Adrenal gland (tissue), 5 donors: ENCODE measurements at regions not wholly inside any gene's neighbourhood (a gene's known extent, or its start where the extent isn't known, plus 50 kb on each side); places are given as distances from the start of the nearest gene placed in this dataset.

Experiments used
- CTCF ChIP-seq, 6 experiments: fragments of 450-650 bp in 4 of 6; fragments of 200-600 bp in 2 of 6; sonication (generic) in 1 of 6; IDR thresholded peaks; 1 replicate in 5 of 6; 2 replicates in 1 of 6; pipeline versions ENCODE4 v1.5.1 to v1.8.0; 2016 to 2021; ENCODE audit warnings: antibody characterized with exemption in 6 of 6, mild to moderate bottlenecking in 2 of 6, moderate library complexity in 1 of 6
- POLR2A ChIP-seq, 2 donors: fragments of 450-650 bp; IDR thresholded peaks; one replicate each; pipeline ENCODE4 v1.6.1; 2017; ENCODE audit warnings: antibody characterized with exemption in 2 of 2, mild to moderate bottlenecking in 2 of 2, moderate library complexity in 1 of 2
- donor health status: DM: no; HTN: no; CAD: no.

DNA sequence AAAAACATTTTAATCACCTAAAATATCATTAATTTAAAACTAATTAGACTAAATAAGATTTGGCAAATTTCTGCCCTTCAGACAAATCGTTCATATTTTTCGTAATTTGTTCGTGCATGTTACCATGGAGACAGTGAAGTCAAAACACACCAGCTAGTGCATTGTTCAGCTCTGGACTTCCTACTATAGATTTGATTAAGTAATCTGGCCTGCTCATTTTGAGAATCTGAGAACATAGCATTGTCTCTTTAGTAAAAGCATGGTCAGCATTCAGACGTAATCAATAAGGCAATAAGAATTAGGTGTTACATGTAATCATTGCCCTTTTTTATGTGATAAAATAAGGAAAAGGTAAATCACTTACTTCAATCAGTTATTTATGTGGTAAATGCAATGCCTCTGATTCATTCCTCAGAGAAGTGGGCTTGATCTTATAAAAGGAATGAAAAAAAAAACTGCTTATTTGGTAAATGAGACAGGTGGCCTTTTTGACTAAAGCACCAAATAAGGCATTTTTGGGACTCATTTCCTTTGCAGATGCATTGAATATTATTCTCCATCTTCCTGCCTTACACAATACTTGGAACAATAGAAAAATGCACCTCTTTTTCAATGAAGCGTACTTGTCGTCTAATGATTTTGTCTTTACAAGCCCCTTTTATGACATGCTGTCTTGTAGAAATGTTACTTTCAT is 84.5 kb upstream of the FNDC3B start:
- TF ChIP-seq CTCF (IDR thresholded peaks at IDR 0.05) (no peak), POLR2A (IDR thresholded peaks at IDR 0.05) (no peak)
